D721Med (cell line): ENCODE measurements at regions not wholly inside any gene's neighbourhood (a gene's known extent, or its start where the extent isn't known, plus 50 kb on each side); places are given as distances from the start of the nearest gene placed in this dataset.

Source experiments
- DNase-seq: peaks from one replicate; pipeline ENCODE4 v3.0.0; 2011; ENCODE audit warnings: low spot score; ENCODE audit not compliant: insufficient read length
- FAIRE-seq: peaks from 2 replicates; lab custom pipeline; 2011; peaks lifted over from hg19 to GRCh38; lab: Jason Lieb, UNC
- TF ChIP-seq, protein P1 (sequence below): IDR thresholded peaks from 2 replicates; pipeline ENCODE4 v1.5.1; 2012; ENCODE audit warnings: mild to moderate bottlenecking, control low read depth; ENCODE audit not compliant: insufficient read depth; ENCODE audit errors: missing control alignments

DNA sequence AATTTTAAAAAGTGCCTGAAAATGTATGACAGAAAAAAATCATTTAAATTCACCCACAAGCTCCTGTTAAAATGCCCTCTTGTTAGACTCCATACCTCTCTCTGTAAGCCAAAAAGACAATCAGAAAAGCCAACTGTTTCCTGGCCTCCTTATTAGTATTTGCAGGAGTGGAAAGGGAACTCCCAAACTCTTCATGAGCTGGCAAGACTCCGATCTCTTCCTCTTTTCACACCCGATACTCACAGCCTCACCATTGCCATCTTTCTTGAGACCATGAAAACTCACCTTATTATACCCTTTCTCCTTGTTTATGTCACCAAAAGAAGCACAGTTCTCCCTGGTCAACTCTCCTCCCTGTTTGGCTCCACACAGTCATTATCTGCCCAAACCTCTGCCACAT, 197.8 kb downstream of the DMAC1 start:
- DNase-seq (no peak), FAIRE-seq (no peak)
- TF ChIP-seq, protein P1, sequence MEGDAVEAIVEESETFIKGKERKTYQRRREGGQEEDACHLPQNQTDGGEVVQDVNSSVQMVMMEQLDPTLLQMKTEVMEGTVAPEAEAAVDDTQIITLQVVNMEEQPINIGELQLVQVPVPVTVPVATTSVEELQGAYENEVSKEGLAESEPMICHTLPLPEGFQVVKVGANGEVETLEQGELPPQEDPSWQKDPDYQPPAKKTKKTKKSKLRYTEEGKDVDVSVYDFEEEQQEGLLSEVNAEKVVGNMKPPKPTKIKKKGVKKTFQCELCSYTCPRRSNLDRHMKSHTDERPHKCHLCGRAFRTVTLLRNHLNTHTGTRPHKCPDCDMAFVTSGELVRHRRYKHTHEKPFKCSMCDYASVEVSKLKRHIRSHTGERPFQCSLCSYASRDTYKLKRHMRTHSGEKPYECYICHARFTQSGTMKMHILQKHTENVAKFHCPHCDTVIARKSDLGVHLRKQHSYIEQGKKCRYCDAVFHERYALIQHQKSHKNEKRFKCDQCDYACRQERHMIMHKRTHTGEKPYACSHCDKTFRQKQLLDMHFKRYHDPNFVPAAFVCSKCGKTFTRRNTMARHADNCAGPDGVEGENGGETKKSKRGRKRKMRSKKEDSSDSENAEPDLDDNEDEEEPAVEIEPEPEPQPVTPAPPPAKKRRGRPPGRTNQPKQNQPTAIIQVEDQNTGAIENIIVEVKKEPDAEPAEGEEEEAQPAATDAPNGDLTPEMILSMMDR: no peak

DNA sequence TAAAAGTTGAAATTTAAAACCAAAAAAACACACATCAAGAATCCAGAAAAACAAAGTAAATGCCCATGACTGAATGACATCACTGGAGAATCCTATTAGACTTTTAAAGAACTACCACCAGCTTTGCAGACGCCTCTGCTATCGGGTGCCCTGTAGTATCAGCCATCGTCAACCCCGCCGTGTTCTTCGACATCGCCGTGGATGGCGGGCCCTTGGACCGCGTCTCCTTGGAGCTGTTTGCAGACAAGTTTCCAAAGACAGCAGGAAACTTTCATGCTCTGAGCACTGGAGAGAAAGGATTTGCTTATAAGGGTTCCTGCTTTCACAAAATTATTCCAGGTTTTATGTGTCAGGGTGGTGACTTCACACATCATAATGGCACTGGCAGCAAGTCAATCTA, 201.9 kb downstream of the DMAC1 start:
- TF ChIP-seq, protein P1: no peak
- FAIRE-seq: no peak
- no peak for DNase-seq

DNA sequence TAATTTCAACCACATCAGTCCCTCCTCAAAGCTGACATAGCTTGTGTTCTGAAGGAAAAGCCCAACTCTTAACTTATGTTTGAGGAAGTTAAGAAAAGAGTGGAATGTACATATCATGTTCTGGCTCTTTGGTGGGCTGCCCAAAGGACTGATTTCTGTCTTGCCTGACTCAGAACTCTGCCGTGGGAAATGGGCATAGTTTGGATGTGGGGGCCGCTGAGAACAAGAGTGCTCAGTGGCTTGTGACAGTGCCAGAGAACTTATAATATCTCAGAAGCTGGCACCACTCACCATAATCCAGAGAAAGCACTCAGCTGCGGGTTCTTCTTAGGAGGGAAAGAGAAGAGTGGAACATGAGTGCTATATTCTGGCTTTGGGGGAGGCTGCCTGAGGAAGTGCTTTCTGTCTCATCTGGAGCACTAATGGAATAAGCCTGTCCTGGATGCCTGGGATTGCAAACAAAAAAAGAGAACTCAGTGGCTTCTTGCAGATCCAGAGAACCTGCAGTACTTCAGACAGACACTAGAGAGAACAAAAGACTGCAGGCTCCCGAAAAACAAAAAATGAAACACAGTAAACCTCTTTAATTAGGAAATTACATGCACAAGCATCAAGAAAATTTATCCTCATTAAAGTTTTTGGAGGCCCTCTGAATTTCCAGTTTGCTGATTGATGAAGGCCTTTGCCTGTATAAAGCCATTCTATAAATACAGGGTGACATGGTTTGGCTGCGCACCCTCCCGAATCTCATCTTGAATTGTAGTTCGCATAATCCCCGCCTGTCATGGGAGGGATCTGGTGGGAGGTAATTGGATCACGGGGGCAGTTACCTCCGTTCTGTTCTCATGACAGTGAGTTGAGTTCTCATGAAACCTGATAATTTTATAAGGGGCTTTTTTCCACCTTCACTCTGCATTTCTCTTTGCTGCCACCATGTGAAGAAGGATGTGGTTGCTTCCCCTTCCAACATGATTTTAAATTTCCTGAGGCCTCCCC, 207.0 kb downstream of the DMAC1 start:
- TF ChIP-seq, protein P1: no peak
- no peak for FAIRE-seq
- DNase-seq: no peak

DNA sequence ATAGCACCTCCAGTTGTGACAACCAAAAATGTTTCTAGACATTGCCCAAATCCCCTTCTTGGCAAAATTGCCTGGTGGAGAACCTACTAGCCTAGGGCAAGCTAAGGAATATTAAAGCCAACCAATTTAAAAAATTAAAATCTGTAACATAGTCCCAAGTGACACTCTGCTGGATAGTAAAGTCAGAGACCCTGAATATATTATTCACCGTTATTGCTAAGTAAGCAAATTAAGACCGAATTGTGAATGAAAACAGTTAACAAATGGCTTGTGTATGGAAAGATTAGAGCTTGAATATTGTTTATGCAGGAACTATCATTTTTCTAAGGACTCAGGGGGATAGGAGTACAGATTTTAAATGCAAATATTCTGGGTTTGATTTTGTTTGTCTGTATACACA, 208.1 kb downstream of the DMAC1 start:
- TF ChIP-seq, protein P1: no peak
- no peak for DNase-seq
- no peak for FAIRE-seq

DNA sequence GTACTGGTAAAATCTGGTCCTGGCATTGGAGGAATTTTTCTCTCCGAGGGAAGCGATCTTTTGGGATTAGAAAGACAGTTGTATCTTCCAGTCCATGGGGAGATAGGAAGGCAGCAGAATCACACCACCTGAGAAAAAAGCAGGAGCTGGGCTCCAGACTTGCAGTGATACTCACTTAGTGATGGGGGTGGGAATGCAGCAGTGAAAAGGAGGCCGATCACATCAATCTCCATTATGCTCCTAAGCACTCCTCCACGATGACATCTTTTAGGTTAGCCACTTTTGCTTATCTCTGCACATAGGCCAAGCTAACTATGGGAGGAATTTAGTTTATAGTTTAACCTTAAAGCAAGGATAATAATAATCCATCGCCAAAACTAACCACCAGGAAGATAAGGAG, 219.0 kb downstream of the DMAC1 start:
- TF ChIP-seq, protein P1: no peak
- no peak for FAIRE-seq
- DNase-seq: no peak

DNA sequence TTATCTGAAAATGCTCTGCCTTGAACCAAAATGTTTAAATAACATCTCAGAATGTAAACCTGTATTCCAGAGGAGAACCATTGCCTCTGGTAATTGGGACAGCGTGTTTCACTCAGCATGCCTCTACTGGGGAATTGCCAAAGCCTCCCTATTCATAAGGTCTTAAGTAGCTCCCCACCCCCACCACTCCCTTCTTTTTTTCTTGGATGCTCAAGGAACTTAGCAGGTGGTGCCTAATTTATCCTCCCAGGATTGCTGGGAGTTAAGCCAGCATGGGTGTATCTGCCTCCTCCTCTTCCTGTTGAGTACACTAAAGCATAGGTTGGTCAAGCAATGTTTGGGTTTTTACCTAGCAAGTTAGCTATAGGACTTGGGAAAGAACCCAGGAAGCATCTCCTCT, 220.2 kb downstream of the DMAC1 start:
- TF ChIP-seq, protein P1: no peak
- no peak for DNase-seq

DNA sequence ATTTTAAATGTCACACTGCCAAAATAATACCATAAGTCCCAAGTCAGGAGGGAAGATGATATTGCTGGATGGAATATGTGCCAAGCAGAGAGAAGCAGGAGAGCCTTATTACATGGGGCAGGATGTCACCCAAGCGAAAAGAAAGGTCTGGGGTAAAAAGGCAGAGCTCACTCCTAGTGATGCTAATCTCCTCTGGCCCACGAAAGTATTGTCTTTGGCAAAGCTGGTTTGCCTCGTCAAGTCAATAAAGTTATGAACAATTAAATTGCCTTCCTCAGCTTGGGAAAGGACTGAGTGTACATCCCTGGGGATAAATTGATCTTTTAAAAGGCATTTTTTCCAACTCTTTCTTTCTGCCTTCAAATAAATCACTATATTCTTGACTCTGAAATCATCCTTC, 220.6 kb downstream of the DMAC1 start:
- FAIRE-seq (no peak), DNase-seq (no peak)
- TF ChIP-seq, protein P1: no peak

More for the DNA sequence above, 220.2 kb downstream of the DMAC1 start:
- FAIRE-seq: peak; percentile 6
